ENCODE measurements at regions not wholly inside any gene's neighbourhood (a gene's known extent, or its start where the extent isn't known, plus 50 kb on each side); places are given as distances from the start of the nearest gene placed in this dataset.

DNA sequence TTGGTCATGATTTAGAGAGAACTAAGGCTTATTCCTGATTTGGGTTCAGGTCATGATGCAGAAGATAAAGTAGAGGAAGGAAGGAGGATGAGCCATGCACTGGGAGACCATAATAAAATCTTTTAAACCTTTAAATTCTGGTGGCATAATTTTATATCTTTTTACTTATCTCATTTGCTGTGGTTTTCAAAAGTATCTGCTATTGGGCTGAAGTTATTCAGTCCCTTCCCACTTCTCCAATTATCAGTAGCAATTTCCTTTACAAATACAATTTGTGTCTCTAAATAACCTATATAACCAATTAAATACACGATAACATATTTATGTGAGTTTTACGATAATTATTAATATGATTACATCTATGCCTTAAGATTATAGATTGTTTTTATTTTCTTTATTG lies 194.8 kb upstream of the SLC8A1 start:
- TF ChIP-seq, protein P1, sequence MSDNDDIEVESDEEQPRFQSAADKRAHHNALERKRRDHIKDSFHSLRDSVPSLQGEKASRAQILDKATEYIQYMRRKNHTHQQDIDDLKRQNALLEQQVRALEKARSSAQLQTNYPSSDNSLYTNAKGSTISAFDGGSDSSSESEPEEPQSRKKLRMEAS (IDR thresholded peaks at IDR 0.05): no peak
- TF ChIP-seq, protein P2, sequence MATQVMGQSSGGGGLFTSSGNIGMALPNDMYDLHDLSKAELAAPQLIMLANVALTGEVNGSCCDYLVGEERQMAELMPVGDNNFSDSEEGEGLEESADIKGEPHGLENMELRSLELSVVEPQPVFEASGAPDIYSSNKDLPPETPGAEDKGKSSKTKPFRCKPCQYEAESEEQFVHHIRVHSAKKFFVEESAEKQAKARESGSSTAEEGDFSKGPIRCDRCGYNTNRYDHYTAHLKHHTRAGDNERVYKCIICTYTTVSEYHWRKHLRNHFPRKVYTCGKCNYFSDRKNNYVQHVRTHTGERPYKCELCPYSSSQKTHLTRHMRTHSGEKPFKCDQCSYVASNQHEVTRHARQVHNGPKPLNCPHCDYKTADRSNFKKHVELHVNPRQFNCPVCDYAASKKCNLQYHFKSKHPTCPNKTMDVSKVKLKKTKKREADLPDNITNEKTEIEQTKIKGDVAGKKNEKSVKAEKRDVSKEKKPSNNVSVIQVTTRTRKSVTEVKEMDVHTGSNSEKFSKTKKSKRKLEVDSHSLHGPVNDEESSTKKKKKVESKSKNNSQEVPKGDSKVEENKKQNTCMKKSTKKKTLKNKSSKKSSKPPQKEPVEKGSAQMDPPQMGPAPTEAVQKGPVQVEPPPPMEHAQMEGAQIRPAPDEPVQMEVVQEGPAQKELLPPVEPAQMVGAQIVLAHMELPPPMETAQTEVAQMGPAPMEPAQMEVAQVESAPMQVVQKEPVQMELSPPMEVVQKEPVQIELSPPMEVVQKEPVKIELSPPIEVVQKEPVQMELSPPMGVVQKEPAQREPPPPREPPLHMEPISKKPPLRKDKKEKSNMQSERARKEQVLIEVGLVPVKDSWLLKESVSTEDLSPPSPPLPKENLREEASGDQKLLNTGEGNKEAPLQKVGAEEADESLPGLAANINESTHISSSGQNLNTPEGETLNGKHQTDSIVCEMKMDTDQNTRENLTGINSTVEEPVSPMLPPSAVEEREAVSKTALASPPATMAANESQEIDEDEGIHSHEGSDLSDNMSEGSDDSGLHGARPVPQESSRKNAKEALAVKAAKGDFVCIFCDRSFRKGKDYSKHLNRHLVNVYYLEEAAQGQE (IDR thresholded peaks at IDR 0.05): no peak
- TF ChIP-seq NR2F2 (IDR thresholded peaks at IDR 0.05) (no peak), FOXA1 (IDR thresholded peaks at IDR 0.05) (no peak), TAF1 (conservative IDR thresholded peaks at IDR 0.05) (no peak), RAD21 (IDR thresholded peaks at IDR 0.05) (no peak), JUND (IDR thresholded peaks at IDR 0.05) (no peak)
- TF ChIP-seq, protein P3, sequence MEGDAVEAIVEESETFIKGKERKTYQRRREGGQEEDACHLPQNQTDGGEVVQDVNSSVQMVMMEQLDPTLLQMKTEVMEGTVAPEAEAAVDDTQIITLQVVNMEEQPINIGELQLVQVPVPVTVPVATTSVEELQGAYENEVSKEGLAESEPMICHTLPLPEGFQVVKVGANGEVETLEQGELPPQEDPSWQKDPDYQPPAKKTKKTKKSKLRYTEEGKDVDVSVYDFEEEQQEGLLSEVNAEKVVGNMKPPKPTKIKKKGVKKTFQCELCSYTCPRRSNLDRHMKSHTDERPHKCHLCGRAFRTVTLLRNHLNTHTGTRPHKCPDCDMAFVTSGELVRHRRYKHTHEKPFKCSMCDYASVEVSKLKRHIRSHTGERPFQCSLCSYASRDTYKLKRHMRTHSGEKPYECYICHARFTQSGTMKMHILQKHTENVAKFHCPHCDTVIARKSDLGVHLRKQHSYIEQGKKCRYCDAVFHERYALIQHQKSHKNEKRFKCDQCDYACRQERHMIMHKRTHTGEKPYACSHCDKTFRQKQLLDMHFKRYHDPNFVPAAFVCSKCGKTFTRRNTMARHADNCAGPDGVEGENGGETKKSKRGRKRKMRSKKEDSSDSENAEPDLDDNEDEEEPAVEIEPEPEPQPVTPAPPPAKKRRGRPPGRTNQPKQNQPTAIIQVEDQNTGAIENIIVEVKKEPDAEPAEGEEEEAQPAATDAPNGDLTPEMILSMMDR (IDR thresholded peaks at IDR 0.05; ENCODE audit: low read depth, low read length, missing input control): no peak
